Coronary artery (tissue), 2 donors: ENCODE measurements at regions not wholly inside any gene's neighbourhood (a gene's known extent, or its start where the extent isn't known, plus 50 kb on each side); places are given as distances from the start of the nearest gene placed in this dataset.

Experiments used
- DNase-seq: peaks from one replicate; pipeline ENCODE4 v3.0.0-alpha.2; 2017; ENCODE audit warnings: low spot score
- H3K27ac ChIP-seq, 2 donors: fragments of 200-600 bp; sonication (generic); one replicate each; pipeline ENCODE4 v1.5.1; 2016 to 2019
- H3K4me3 ChIP-seq: fragments of 200-600 bp; sonication (generic); 2 replicates; pipeline ENCODE4 v1.5.1; 2016; ENCODE audit warnings: mild to moderate bottlenecking, moderate library complexity
- TF ChIP-seq, protein P1 (sequence below): fragments of 200-600 bp; sonication (generic); IDR thresholded peaks from one replicate; pipeline ENCODE4 v1.5.1; 2019; ENCODE audit warnings: antibody characterized with exemption

DNA sequence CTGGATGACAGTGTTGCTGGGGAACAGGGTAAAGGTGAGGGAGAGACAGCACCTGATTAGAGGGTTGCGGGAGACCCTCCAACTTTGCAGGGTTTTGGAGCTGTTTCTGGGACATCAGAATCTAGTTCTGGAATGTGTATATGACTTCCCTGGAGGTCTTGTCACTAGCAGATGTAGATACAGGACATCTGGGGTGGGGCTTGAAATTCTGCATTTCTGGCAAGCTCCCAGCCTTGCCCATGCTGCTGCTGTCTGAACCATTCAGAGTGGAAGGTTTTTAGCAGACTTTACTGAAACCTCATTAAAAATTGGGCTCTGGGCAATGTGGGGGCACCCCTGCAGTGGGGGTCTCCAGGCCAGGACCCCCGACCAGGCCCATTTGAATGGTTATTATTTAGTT, 220.3 kb upstream of the SKOR2 start:
- Histone ChIP-seq H3K4me3 (no peak overlapping the region), H3K27ac (no peak overlapping the region)
- no peak for DNase-seq
- TF ChIP-seq, protein P1, sequence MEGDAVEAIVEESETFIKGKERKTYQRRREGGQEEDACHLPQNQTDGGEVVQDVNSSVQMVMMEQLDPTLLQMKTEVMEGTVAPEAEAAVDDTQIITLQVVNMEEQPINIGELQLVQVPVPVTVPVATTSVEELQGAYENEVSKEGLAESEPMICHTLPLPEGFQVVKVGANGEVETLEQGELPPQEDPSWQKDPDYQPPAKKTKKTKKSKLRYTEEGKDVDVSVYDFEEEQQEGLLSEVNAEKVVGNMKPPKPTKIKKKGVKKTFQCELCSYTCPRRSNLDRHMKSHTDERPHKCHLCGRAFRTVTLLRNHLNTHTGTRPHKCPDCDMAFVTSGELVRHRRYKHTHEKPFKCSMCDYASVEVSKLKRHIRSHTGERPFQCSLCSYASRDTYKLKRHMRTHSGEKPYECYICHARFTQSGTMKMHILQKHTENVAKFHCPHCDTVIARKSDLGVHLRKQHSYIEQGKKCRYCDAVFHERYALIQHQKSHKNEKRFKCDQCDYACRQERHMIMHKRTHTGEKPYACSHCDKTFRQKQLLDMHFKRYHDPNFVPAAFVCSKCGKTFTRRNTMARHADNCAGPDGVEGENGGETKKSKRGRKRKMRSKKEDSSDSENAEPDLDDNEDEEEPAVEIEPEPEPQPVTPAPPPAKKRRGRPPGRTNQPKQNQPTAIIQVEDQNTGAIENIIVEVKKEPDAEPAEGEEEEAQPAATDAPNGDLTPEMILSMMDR: no peak

DNA sequence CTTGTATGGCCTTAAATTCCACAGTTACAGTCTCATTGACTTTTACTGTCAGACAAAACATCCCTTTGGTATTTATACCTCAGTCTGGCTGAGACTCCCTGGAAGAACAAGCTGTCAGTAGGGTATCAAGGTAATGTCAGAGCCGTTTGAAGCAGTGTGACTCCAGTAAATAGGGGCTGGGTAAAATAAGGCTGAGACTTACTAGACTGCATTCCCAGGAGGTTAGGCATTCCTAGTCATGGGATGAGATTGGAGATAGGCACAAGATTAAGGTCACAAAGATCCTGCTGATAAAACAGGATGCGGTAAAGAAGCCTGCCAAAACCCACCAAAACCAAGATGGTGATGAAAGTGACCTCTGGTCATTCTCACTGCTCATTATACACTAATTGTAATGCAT, 219.5 kb upstream of the SKOR2 start:
- H3K4me3 ChIP-seq: no peak overlapping the region
- TF ChIP-seq, protein P1: no peak
- no peak for DNase-seq
- no peak overlapping the region for H3K27ac ChIP-seq

DNA sequence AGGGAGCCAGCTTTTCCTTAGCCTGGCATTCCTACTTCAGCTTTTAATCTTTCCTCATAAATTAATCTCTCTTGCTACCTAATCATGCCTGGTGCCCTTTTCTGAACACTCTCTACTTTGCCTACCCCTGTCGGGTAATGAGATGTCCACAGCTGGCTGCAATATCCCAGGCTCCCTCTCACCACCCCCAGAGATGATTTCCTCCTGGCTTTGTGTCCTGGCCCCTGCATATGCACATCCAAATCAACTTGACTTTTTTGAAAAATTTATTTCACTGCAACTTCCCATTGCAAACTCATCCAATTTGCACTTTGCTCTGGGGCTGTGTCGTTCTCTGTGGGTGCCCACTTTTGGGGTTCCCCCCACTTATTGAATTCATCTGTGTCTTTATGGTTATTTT, 218.1 kb upstream of the SKOR2 start:
- DNase-seq: no peak
- H3K4me3 ChIP-seq: no peak overlapping the region
- TF ChIP-seq, protein P1: no peak
- H3K27ac ChIP-seq: no peak overlapping the region

DNA sequence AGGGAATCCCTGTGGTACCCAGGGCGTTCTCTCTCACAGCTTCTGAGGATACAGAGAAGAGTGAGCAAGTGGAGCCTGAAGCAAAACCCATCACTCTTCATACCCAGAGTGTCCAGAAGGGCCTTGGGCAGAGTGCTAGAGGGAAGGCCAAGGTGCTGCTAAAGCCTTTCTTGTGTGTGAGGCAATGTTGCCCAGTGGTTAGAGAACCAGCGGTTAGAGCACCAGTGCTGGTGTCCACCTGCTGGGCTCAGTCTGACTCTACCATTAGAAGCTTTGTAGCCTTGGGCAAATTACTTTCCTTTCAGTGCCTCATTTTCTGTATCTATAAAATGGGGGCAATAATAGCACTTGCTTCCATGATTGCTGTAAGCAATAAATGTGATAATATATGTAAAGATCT, 210.5 kb upstream of the SKOR2 start:
- DNase-seq: no peak
- Histone ChIP-seq H3K27ac (no peak overlapping the region), H3K4me3 (no peak overlapping the region)
- TF ChIP-seq, protein P1: no peak

DNA sequence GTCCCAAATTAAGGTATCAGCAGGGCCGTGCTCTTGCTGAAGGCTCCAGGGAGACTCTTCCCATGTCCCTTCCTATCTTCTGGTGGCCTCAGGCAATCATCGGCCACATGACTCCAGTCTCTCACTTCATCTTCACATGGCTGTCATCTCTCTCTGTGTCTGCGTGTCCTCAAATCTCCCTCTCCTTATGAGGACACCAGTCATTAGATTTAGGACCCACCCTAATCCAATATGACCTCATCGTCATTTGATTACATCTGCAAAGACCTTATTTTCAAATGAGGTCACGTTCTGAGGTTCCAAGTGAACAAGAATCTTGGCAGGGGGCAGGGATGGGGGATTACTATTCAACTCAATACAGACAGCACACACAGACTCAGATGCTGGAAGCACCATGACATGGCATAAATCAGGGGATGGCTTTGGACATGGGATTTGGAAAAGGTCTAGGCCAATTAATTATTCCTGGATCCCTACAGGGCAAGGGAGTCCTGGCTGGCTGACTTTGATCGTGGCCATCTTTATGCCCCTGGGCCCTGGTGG, 210.0 kb upstream of the SKOR2 start:
- Histone ChIP-seq H3K4me3 (no peak overlapping the region), H3K27ac (no peak overlapping the region)
- no peak for DNase-seq
- TF ChIP-seq, protein P1: no peak

DNA sequence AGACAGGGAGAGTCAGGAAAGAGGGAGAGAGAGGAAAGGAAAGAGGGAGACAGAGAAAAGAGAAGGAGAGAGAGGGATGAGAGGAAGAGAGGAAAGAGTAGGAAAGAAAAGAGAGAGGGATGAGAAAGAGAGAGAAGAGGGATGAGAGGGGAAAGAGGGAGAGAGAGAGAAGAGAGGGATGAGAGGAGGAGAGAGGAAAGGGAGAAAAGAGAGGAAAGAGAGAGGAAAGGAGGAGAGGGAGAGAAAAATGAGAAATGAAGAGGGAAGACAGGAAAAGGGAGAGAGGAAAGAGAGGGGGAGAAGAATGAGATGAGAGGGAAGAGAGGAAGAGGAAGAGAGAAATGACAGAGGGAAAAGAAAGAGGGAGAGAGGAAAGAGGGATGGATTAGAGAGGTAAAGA, 207.0 kb upstream of the SKOR2 start:
- TF ChIP-seq, protein P1: no peak
- Histone ChIP-seq H3K27ac (no peak overlapping the region), H3K4me3 (no peak overlapping the region)
- DNase-seq: no peak

DNA sequence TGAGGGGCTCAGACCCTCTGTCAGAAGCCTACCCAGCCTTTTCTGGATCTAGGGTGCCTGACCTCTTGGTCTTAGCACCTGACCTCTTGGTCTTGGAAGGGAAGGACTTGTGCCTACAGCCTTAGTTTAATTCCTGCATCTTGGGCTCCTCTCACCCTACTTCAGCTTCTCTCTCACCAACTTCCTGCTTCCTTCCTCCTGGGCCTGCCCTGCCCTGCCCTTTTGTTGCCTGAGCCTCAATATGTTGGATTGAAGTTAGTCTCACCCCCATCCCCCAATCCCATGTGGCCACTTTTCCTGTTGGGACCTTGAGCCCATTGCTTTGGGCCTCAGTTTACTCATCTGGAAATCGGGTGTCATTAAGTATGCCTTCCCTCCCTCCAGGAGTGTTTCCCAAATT, 206.2 kb upstream of the SKOR2 start:
- peak; percentile 36 for DNase-seq
- no peak overlapping the region for H3K4me3 ChIP-seq
- TF ChIP-seq, protein P1: no peak
- H3K27ac ChIP-seq: no peak overlapping the region
